ENCODE measurements at regions not wholly inside any gene's neighbourhood (a gene's known extent, or its start where the extent isn't known, plus 50 kb on each side); places are given as distances from the start of the nearest gene placed in this dataset.

GRCh38 chr10:8489823-8490222 lies 435.3 kb downstream of the GATA3 start:
- in situ Hi-C loops (cut with HindIII; ENCODE audit: low sequenced_read_pairs): no loop called here
- no peak for DNase-seq (ENCODE audit: low spot score)

GRCh38 chr10:8498290-8498689 lies 443.8 kb downstream of the GATA3 start:
- in situ Hi-C loops (cut with HindIII; ENCODE audit: low sequenced_read_pairs): no loop called here
- DNase-seq (ENCODE audit: low spot score): no peak

- in situ Hi-C loops (cut with HindIII; ENCODE audit: low sequenced_read_pairs): no loop called here
- DNase-seq (ENCODE audit: low spot score): no peak
Measured at GRCh38 chr10:8498881-8499280, 444.4 kb downstream of the GATA3 start.

GRCh38 chr10:8499312-8499711 lies 444.8 kb downstream of the GATA3 start:
- DNase-seq (ENCODE audit: low spot score): no peak
- in situ Hi-C loops (cut with HindIII; ENCODE audit: low sequenced_read_pairs): no loop called here

- no peak for DNase-seq (ENCODE audit: low spot score)
- in situ Hi-C loops (cut with HindIII; ENCODE audit: low sequenced_read_pairs): no loop called here
Measured at GRCh38 chr10:8499752-8500390, 445.4 kb downstream of the GATA3 start.

- in situ Hi-C loops (cut with HindIII; ENCODE audit: low sequenced_read_pairs): no loop called here
- DNase-seq (ENCODE audit: low spot score): no peak
Measured at GRCh38 chr10:8502573-8502972, 448.1 kb downstream of the GATA3 start.

- in situ Hi-C loops (cut with HindIII; ENCODE audit: low sequenced_read_pairs): no loop called here
- DNase-seq (ENCODE audit: low spot score): no peak
Measured at GRCh38 chr10:8504499-8504898, 450.0 kb downstream of the GATA3 start.

GRCh38 chr10:8507156-8507555 lies 452.7 kb downstream of the GATA3 start:
- no peak for DNase-seq (ENCODE audit: low spot score)

GRCh38 chr10:8508882-8509281 lies 454.4 kb downstream of the GATA3 start:
- in situ Hi-C loops (cut with HindIII; ENCODE audit: low sequenced_read_pairs): no loop called here
- DNase-seq (ENCODE audit: low spot score): no peak

More at GRCh38 chr10:8507156-8507555, 452.7 kb downstream of the GATA3 start:
- in situ Hi-C loops (cut with HindIII; ENCODE audit: low sequenced_read_pairs): no loop called here

GRCh38 chr10:8510471-8510870 lies 456.0 kb downstream of the GATA3 start:
- no peak for DNase-seq (ENCODE audit: low spot score)
- in situ Hi-C loops (cut with HindIII; ENCODE audit: low sequenced_read_pairs): no loop called here

- DNase-seq (ENCODE audit: low spot score): no peak
- in situ Hi-C loops (cut with HindIII; ENCODE audit: low sequenced_read_pairs): no loop called here
Measured at GRCh38 chr10:8511026-8511425, 456.5 kb downstream of the GATA3 start.

GRCh38 chr10:8513155-8514147 lies 459.0 kb downstream of the GATA3 start:
- in situ Hi-C loops (cut with HindIII; ENCODE audit: low sequenced_read_pairs): no loop called here
- DNase-seq (ENCODE audit: low spot score): no peak

GRCh38 chr10:8520382-8520781 lies 465.9 kb downstream of the GATA3 start:
- in situ Hi-C loops (cut with HindIII; ENCODE audit: low sequenced_read_pairs): no loop called here

GRCh38 chr10:8527773-8528172 lies 473.3 kb downstream of the GATA3 start:
- in situ Hi-C loops (cut with HindIII; ENCODE audit: low sequenced_read_pairs): no loop called here
- DNase-seq (ENCODE audit: low spot score): no peak

More at GRCh38 chr10:8520382-8520781, 465.9 kb downstream of the GATA3 start:
- DNase-seq (ENCODE audit: low spot score): no peak

GRCh38 chr10:8531116-8531515 lies 476.6 kb downstream of the GATA3 start:
- in situ Hi-C loops (cut with HindIII; ENCODE audit: low sequenced_read_pairs): no loop called here
- DNase-seq (ENCODE audit: low spot score): peak; percentile 8

- no peak for DNase-seq (ENCODE audit: low spot score)
- in situ Hi-C loops (cut with HindIII; ENCODE audit: low sequenced_read_pairs): no loop called here
Measured at GRCh38 chr10:8532647-8533046, 478.2 kb downstream of the GATA3 start.

GRCh38 chr10:8533462-8533861 lies 479.0 kb downstream of the GATA3 start:
- in situ Hi-C loops (cut with HindIII; ENCODE audit: low sequenced_read_pairs): no loop called here
- DNase-seq (ENCODE audit: low spot score): no peak

- in situ Hi-C loops (cut with HindIII; ENCODE audit: low sequenced_read_pairs): no loop called here
- DNase-seq (ENCODE audit: low spot score): no peak
Measured at GRCh38 chr10:8534096-8534495, 479.6 kb downstream of the GATA3 start.

GRCh38 chr10:8534891-8535290 lies 480.4 kb downstream of the GATA3 start:
- in situ Hi-C loops (cut with HindIII; ENCODE audit: low sequenced_read_pairs): no loop called here
- no peak for DNase-seq (ENCODE audit: low spot score)

- DNase-seq (ENCODE audit: low spot score): no peak
- in situ Hi-C loops (cut with HindIII; ENCODE audit: low sequenced_read_pairs): no loop called here
Measured at GRCh38 chr10:8539056-8539455, 484.6 kb downstream of the GATA3 start.
